MM.1S (cell line): ENCODE measurements at regions not wholly inside any gene's neighbourhood (a gene's known extent, or its start where the extent isn't known, plus 50 kb on each side); places are given as distances from the start of the nearest gene placed in this dataset.

ENCODE experiments used
- DNase-seq: peaks from one replicate; pipeline ENCODE4 v3.0.0-alpha.2; 2015
- H2AFZ ChIP-seq: fragments of 300-600 bp; sonication (generic); 2 replicates; pipeline ENCODE4 v1.6.0; 2016; ENCODE audit warnings: antibody characterized with exemption, low read length
- H3F3A ChIP-seq: fragments of 300-600 bp; sonication (generic); 2 replicates; pipeline ENCODE4 v1.6.1; 2016; ENCODE audit warnings: mild to moderate bottlenecking, antibody characterized with exemption, low read length, moderate library complexity, mixed read lengths; ENCODE audit not compliant: insufficient read depth
- H3K27ac ChIP-seq: fragments of 300-600 bp; sonication (generic); 2 replicates; pipeline ENCODE4 v1.5.1; 2016; ENCODE audit warnings: mild to moderate bottlenecking, low read length
- H3K27me3 ChIP-seq: fragments of 300-600 bp; sonication (generic); replicated peaks from 2 replicates; pipeline ENCODE4 v1.6.0; 2016; ENCODE audit warnings: low read length; ENCODE audit not compliant: insufficient read depth
- H3K36me3 ChIP-seq: fragments of 300-600 bp; sonication (generic); replicated peaks from 2 replicates; pipeline ENCODE4 v1.6.1; 2016; ENCODE audit warnings: mild to moderate bottlenecking, low read length, mixed read lengths; ENCODE audit not compliant: insufficient read depth
- H3K4me1 ChIP-seq: fragments of 300-600 bp; sonication (generic); 2 replicates; pipeline ENCODE4 v1.6.1; 2016; ENCODE audit warnings: low read length, mixed read lengths
- H3K4me2 ChIP-seq: fragments of 300-600 bp; sonication (generic); 2 replicates; pipeline ENCODE4 v1.6.0; 2016; ENCODE audit warnings: low read depth, low read length
- H3K4me3 ChIP-seq: fragments of 300-600 bp; sonication (generic); 2 replicates; pipeline ENCODE4 v1.5.1; 2016; ENCODE audit warnings: low read length, mixed read lengths
- H3K79me2 ChIP-seq: fragments of 300-600 bp; sonication (generic); 2 replicates; pipeline ENCODE4 v1.6.1; 2016; ENCODE audit warnings: mixed run types, low read length, mixed read lengths
- H3K9ac ChIP-seq: fragments of 300-600 bp; sonication (generic); 2 replicates; pipeline ENCODE4 v1.6.1; 2016; ENCODE audit warnings: low read length, mixed read lengths
- H3K9me2 ChIP-seq: fragments of 300-600 bp; sonication (generic); replicated peaks from 2 replicates; pipeline ENCODE4 v1.6.1; 2016; ENCODE audit warnings: mild to moderate bottlenecking, low read length, mixed read lengths; ENCODE audit not compliant: insufficient read depth
- H3K9me3 ChIP-seq: fragments of 300-600 bp; sonication (generic); replicated peaks from 2 replicates; pipeline ENCODE4 v1.6.1; 2016; ENCODE audit warnings: mild to moderate bottlenecking, low read length, mixed read lengths; ENCODE audit not compliant: insufficient read depth
- H4K20me1 ChIP-seq: fragments of 300-600 bp; sonication (generic); 2 replicates; pipeline ENCODE4 v1.6.1; 2016; ENCODE audit warnings: mild to moderate bottlenecking, low read length, moderate library complexity, mixed read lengths; ENCODE audit not compliant: insufficient read depth
- EZH2 ChIP-seq: fragments of 300-600 bp; sonication (generic); optimal IDR thresholded peaks from 2 replicates; pipeline ENCODE3; 2017; ENCODE audit warnings: low read depth, mild to moderate bottlenecking, antibody characterized with exemption, low read length, mixed read lengths
- EZH2phosphoT487 ChIP-seq: fragments of 300-600 bp; sonication (generic); IDR thresholded peaks from 2 replicates; pipeline ENCODE4 v1.6.1; 2018; ENCODE audit warnings: antibody characterized with exemption, low read length
- TF ChIP-seq, protein P1 (sequence below): fragments of 300-600 bp; sonication (generic); IDR thresholded peaks from 2 replicates; pipeline ENCODE4 v1.5.1; 2016; ENCODE audit warnings: antibody characterized with exemption, low read length, mixed read lengths

DNA sequence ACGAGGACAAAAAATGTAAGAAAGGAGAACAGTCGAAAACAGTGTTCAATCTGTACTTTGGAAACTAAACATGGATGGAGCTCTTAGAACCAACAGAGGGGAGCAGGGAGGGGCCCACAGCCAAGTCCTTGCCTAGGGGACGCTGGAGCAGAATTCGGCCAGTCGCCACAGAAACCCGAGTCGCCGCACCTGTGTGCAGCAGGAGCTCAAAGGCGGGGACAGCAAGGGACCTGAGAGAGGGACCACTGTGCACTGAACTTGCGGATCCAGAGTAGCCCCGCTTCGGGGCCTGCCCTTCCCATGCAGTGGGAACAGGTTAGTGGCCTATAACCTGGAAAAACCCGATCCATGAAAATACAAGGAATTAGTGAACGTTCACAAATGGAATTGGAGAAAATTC lies 68.1 kb downstream of the SEC61G start:
- Histone ChIP-seq H3K9ac (no peak overlapping the region), H3K4me3 (no peak overlapping the region), H2AFZ (no peak overlapping the region), H3K27ac (no peak overlapping the region), H3K4me1 (no peaks in the 10 kb centered on the region), H3K79me2 (no peaks in the 10 kb centered on the region), H3K36me3 (no peaks in the 10 kb centered on the region), H3K27me3 (no peaks in the 10 kb centered on the region), H4K20me1 (no peaks in the 10 kb centered on the region), H3K4me2 (no peak overlapping the region), H3F3A (no peaks in the 10 kb centered on the region), H3K9me2 (no peaks in the 10 kb centered on the region), H3K9me3 (no peaks in the 10 kb centered on the region)
- no peak for DNase-seq
- TF ChIP-seq EZH2phosphoT487: no peak
- no peak for TF ChIP-seq EZH2
- TF ChIP-seq, protein P1, sequence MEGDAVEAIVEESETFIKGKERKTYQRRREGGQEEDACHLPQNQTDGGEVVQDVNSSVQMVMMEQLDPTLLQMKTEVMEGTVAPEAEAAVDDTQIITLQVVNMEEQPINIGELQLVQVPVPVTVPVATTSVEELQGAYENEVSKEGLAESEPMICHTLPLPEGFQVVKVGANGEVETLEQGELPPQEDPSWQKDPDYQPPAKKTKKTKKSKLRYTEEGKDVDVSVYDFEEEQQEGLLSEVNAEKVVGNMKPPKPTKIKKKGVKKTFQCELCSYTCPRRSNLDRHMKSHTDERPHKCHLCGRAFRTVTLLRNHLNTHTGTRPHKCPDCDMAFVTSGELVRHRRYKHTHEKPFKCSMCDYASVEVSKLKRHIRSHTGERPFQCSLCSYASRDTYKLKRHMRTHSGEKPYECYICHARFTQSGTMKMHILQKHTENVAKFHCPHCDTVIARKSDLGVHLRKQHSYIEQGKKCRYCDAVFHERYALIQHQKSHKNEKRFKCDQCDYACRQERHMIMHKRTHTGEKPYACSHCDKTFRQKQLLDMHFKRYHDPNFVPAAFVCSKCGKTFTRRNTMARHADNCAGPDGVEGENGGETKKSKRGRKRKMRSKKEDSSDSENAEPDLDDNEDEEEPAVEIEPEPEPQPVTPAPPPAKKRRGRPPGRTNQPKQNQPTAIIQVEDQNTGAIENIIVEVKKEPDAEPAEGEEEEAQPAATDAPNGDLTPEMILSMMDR: no peak

DNA sequence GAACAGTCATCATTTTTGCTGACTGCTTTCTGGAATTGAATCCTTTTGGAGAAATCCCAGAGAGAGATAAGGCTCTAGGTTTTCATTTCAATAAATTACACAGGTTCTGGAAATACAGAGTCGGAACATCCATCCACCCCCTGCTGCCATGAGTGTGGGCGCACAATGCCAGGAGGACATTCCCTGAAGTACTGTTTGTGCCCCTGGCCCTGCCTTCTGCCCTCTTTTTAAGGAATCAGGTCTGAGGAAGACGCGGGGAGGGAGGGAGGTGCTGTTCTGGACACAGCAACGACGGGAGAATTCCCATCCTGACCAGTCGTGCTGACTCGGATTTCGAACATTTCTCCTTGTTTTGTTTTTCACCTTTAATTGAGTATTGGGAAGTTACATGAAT lies 69.0 kb downstream of the SEC61G start:
- no peaks in the 10 kb centered on the region for H3K79me2 ChIP-seq
- no peak overlapping the region for H3K9ac ChIP-seq
- H3K4me3 ChIP-seq: no peak overlapping the region
- TF ChIP-seq, protein P1: no peak
- TF ChIP-seq EZH2phosphoT487: no peak
- no peak for TF ChIP-seq EZH2
- no peaks in the 10 kb centered on the region for H3K27me3 ChIP-seq
- H3K36me3 ChIP-seq: no peaks in the 10 kb centered on the region
- H4K20me1 ChIP-seq: no peaks in the 10 kb centered on the region
- H3K4me1 ChIP-seq: no peaks in the 10 kb centered on the region
- no peak overlapping the region for H3K27ac ChIP-seq
- H3F3A ChIP-seq: no peaks in the 10 kb centered on the region
- no peak overlapping the region for H2AFZ ChIP-seq
- no peaks in the 10 kb centered on the region for H3K9me2 ChIP-seq
- no peaks in the 10 kb centered on the region for H3K9me3 ChIP-seq
- no peak for DNase-seq
- no peak overlapping the region for H3K4me2 ChIP-seq

DNA sequence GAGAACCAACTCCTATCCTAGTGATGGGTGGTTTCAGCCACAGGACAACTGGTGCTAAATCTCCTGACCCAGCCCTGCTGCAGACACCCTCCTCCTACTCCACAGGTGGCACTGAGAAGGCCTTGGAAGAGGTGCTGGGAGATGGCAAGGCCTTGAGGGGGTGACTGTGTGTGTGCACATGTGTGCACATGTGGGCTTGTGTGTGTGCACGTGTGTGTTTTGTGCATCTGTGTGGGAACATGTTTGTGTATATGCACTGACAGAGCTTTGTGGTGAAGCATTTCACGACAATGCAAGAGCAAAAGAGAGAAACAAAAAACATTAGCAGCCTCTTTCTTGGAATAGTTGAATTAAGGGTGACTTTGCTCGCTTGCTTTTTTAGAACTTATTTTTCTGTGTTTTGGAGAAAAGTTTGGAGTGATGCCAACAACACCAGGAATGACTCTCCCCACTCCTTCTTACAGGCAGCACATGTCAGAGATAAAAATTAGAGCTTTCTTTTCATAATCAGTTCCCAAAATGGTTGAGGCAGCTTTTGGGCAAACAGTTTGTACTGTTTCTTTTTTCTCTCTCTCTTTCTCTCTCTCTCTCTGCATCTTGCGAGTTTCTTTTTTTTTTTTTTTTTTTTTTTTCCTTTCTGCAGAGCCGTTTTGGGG lies 69.5 kb downstream of the SEC61G start:
- Histone ChIP-seq H3K9ac (no peak overlapping the region), H3K9me3 (no peaks in the 10 kb centered on the region), H4K20me1 (no peaks in the 10 kb centered on the region), H3K27me3 (no peaks in the 10 kb centered on the region), H3K36me3 (no peaks in the 10 kb centered on the region), H3K9me2 (no peaks in the 10 kb centered on the region), H3K4me3 (no peak overlapping the region), H3F3A (no peaks in the 10 kb centered on the region), H2AFZ (no peak overlapping the region), H3K79me2 (no peaks in the 10 kb centered on the region), H3K27ac (no peak overlapping the region), H3K4me2 (no peak overlapping the region), H3K4me1 (no peaks in the 10 kb centered on the region)
- no peak for TF ChIP-seq EZH2
- no peak for TF ChIP-seq EZH2phosphoT487
- TF ChIP-seq, protein P1: no peak
- no peak for DNase-seq
